HG03457 (cell line): ENCODE measurements at regions not wholly inside any gene's neighbourhood (a gene's known extent, or its start where the extent isn't known, plus 50 kb on each side); places are given as distances from the start of the nearest gene placed in this dataset.

ENCODE experiments used
- ATAC-seq: cut with Tn5 transposase; IDR thresholded peaks from one replicate; pipeline ENCODE4 v1.9.1; 2021; ENCODE audit warnings: moderate number of reproducible peaks; ENCODE audit not compliant: unreplicated experiment

DNA sequence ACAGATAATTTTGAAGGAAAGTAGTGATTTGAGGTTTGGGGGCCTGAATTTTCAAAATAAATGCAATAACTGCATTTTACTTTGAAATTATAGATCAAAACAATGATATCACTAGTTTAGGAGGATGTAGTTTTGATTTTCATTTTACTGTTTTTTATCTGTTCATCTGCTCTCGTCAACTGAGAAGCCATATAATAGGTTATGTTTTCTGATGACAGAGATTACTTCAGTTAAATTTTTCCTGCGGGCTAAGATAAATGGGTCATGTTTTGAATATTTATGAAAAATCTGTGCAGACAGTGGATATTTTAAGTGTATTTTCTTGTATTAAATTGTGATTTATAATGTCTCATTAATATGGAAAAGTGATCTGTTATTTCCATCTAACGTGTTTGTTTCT lies 573.4 kb downstream of the CPS1 start:
- ATAC-seq = no peak

DNA sequence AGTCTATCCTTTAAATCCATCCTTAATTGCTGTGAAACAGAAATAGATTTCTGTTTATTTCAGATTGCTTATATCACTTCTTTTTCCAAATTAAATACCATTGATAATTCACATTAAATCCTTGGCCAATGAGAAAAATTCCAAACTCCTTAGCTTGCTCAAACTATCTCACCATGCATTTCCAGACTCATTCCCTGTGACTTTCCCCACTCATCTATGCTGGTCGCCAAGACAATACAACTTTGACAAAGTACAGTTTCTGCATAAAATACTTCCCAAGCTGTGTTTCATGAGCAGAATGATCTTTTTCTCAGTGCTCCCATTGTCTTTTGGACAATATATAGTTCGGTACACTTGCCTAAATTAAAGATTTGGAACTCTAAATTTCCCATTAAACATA lies 575.6 kb downstream of the CPS1 start:
- ATAC-seq = no peak

GRCh38 chr2:211132573-211132972 lies 576.2 kb downstream of the CPS1 start:
- ATAC-seq = no peak

DNA sequence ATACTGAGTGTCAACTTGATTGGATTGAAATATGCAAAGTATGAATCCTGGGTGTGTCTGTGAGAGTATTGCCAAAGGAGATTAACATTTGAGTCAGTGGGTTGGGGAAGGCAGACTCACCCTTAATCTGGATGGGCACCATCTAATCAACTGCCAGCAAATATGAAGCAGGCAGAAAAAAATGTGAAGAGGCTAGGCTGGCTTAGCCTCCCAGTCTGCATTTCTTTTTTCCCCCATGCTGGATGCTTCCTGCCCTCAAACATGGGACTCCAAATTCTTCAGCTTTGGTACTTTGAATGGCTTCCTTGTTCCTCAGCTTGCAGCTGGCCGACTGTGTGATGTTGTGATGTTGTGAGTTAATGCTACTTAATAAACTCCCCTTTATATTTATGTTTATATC lies 577.4 kb downstream of the CPS1 start:
- ATAC-seq = no peak

DNA sequence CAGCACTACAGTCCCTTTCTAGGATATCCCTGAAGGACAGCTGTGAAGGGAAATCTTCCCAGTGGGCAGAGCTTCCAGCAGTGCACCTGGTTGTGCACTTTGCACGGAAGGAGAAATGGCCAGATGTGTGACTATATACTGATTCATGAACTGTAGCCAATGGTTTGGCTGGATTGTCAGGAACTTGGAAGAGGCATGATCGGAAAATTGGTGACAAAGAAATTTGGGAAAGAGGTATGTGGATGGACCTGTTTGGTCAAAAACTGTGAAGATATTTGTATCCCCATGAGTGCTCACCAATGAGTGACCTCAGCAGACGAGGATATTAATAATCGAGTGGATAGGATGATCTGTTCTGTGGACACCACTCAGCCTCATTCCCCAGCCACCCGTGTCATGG lies 582.2 kb downstream of the CPS1 start:
- no peak for ATAC-seq

- no peak for ATAC-seq
Measured at GRCh38 chr2:211141646-211142045, 585.2 kb downstream of the CPS1 start.

- no peak for ATAC-seq
Measured at GRCh38 chr2:211144078-211144477, 587.7 kb downstream of the CPS1 start.

DNA sequence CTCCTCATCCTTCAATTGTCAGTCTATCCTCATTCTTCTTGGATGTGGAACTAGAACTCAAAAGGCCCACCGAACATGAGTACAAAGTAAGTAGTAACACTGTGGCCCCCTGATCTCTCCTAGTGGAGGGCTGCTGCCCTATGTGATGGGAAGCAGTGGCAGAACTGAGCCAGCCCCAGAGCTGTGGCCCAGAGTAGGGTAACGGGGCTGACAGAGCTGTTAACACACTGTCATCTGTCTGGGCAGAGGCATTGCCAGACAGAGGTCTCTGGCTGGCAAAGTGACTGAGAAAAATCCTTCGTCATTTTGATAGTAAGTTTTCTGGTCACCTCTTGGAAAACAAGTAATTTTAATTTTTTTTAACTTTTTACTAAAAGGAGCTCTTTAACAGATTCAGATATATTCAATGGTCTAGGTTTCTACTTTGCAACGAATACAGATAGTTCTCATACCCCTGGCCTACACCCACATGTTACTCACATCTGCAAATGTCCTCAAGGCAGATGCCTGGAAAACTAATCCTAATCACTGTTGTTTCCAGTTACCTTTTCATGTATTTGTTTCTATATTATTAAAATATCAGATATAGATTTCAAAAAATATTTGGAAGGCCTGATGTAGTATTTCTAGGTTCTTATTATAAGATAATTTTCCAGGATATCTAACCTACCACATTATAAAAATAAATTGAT lies 588.7 kb downstream of the CPS1 start:
- no peak for ATAC-seq

- no peak for ATAC-seq
Measured at GRCh38 chr2:211149731-211150130, 593.3 kb downstream of the CPS1 start.

DNA sequence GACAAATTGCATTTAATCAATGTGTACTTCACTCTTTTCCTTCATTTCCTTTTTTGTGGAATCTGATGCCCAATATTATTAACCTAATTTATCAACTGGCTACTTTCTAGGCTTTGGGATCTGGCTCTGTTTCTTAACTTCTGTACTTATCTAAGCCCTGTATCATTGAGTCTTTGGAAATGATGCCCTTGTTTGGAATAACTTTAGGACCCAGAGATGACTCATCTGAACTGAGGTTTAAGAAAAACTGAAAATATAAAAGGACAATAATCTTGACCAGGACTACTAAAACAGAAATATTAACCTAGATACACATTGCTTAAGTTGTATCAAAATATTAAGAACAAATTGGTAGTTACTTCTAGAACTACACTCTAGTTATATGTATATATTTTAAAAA lies 600.8 kb downstream of the CPS1 start:
- ATAC-seq = no peak

- peak; percentile 99 for ATAC-seq
Measured at GRCh38 chr2:211157856-211158463, 601.6 kb downstream of the CPS1 start.

- no peak for ATAC-seq
Measured at GRCh38 chr2:211159972-211160371, 603.6 kb downstream of the CPS1 start.

GRCh38 chr2:211161236-211161635 lies 604.8 kb downstream of the CPS1 start:
- no peak for ATAC-seq

- ATAC-seq = no peak
Measured at GRCh38 chr2:211162911-211163310, 606.5 kb downstream of the CPS1 start.

DNA sequence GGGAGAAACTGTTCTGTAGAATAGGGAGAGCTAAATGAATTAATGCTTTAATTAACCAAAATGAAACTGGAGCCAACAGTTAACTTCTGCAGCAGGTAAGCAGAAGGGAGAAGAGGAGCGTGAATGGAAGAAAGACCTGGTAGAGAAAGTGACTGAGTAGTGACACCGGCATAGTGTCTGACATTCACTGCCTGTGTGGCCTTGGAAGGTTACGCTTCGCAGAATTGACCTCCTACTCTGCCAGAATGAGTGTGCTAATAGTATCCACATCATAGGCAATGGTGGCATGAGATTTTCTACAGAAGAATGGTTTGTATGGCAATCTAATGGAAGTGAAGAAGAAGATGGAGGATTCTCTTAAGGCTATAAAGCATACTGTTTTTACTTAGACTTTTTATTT lies 614.4 kb downstream of the CPS1 start:
- ATAC-seq = no peak

DNA sequence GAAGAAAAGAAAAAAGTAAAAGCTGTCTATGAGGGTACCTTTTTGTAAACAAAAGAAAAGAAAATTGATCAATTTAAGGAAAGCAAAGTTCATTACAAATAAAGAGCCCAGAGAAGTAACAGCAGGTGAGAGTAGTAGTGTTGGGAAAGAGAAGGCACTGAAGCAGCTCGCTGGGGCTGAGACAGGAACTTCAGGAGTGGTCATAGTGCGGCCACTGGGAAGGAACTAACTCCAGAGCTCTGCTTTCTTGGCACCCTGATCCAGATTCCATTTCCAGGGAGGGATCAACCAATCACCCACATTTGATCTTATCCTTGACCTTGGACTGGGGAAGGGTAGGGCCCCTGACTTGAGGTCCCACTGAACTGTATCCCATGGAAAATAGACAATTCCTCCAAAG lies 617.6 kb downstream of the CPS1 start:
- ATAC-seq = no peak

DNA sequence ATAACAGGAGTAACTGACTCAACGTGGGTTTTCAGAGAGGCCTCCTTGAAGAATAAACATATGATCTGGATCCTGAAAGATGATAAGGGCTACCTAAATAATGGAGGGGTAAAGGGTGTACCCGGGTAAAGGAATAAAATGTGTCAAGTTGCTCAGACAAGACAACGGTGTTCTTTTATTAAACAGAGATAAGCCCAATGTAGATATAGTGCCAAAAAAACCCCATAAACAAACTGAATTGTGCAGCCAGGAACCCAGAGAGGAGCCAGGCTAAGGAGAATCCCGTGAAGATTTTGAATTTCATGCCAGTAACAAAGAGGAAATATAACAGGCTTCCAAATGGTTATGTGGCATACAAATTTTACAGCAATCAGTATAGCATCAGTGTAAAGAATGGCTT lies 618.2 kb downstream of the CPS1 start:
- ATAC-seq = no peak

- ATAC-seq = no peak
Measured at GRCh38 chr2:211175956-211176355, 619.6 kb downstream of the CPS1 start.

GRCh38 chr2:211176514-211177141 lies 620.2 kb downstream of the CPS1 start:
- ATAC-seq = no peak

DNA sequence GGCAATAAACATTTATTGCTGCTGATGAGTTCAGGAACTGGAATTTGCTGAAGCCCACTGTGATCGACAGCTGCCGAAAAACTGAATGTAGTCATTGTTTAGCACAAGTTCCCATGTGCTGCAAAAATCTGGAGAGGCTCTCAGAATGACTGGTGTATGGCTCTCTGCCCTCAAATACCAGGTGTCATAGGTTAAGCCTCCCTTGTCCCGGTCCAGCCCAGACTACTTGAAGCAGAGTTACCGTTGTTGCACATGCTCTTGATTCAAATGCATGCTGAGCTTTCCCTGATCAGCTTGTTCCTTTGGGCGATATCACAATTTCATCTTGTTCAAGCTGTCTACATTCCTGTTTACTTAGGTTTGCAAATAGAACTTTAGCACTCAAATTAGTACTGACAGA lies 625.2 kb downstream of the CPS1 start:
- no peak for ATAC-seq

DNA sequence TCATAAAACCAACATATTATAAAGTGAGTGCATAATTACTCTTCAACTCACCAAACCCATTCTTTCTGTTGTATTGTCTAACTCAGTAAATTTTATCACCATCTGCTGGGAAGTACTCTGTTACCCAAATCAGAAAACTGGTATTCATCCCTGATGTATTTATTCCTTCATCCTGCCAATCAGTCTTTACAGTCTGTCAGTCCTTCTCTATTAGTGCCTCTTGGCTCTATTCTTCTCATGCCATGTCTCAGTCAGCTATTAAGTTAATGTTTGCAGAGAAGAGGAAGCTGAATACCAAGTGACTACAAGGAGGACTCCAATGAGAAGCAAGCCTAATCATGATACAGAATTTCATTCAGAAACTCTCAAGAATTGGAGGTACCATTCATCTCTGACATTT lies 631.2 kb downstream of the CPS1 start:
- ATAC-seq = no peak

- peak; percentile 66 for ATAC-seq
Measured at GRCh38 chr2:211203986-211204385, 647.6 kb downstream of the CPS1 start.
